Gastroesophageal sphincter (tissue), 4 donors: ENCODE measurements at regions not wholly inside any gene's neighbourhood (a gene's known extent, or its start where the extent isn't known, plus 50 kb on each side); places are given as distances from the start of the nearest gene placed in this dataset.

Source experiments
- ATAC-seq: fragments of 150-250 bp; one replicate; pipeline ENCODE4 v1.9.1; 2016; ENCODE audit warnings: mild to moderate bottlenecking, moderate library complexity
- H3K27ac ChIP-seq, 4 donors: fragments of 200-600 bp; sonication (generic) in 3 of 4; 1 replicate in 3 of 4; 2 replicates in 1 of 4; pipeline ENCODE4 v1.5.1; 2016 to 2019
- H3K27me3 ChIP-seq: fragments of 200-600 bp; sonication (generic); one replicate; pipeline ENCODE4 v1.5.1; 2019
- H3K36me3 ChIP-seq, 2 donors: fragments of 200-600 bp; sonication (generic); one replicate each; pipeline ENCODE4 v1.5.1; 2019; ENCODE audit warnings: control low read depth in 1 of 2
- H3K4me1 ChIP-seq, 3 donors: fragments of 200-600 bp; sonication (generic); 1 replicate in 2 of 3; 2 replicates in 1 of 3; pipeline ENCODE4 v1.5.1; 2016 to 2019; ENCODE audit warnings: control low read depth in 2 of 3
- H3K4me3 ChIP-seq, 2 donors: fragments of 200-600 bp; sonication (generic); one replicate each; pipeline ENCODE4 v1.5.1; 2019; ENCODE audit warnings: mild to moderate bottlenecking in 1 of 2, moderate library complexity in 1 of 2
- H3K9me3 ChIP-seq, 3 donors: fragments of 200-600 bp; sonication (generic); one replicate each; pipeline ENCODE4 v1.5.1; 2017 to 2019; ENCODE audit warnings: control low read depth in 2 of 3
- CTCF ChIP-seq, 4 experiments: fragments of 200-600 bp in 2 of 4; fragments of 450-650 bp in 2 of 4; sonication (generic) in 1 of 4; IDR thresholded peaks; one replicate each; pipeline ENCODE4 v1.5.1; 2017 to 2019; ENCODE audit warnings: antibody characterized with exemption in 4 of 4, mild to moderate bottlenecking in 2 of 4, moderate library complexity in 2 of 4
- EP300 ChIP-seq: sonication (generic); formaldehyde crosslinking; IDR thresholded peaks from one replicate; pipeline ENCODE4 v1.6.1; 2017; ENCODE audit warnings: antibody characterized with exemption, mild to moderate bottlenecking
- POLR2A ChIP-seq, 2 donors: fragments of 450-650 bp; IDR thresholded peaks; one replicate each; pipeline ENCODE4 v1.6.1; 2017; ENCODE audit warnings: antibody characterized with exemption in 2 of 2, mild to moderate bottlenecking in 2 of 2, moderate library complexity in 1 of 2
- POLR2AphosphoS5 ChIP-seq: sonication (generic); formaldehyde crosslinking; IDR thresholded peaks from one replicate; pipeline ENCODE4 v1.6.1; 2017; ENCODE audit warnings: antibody characterized with exemption
- WGBS, 2 donors: methylation state at CpG; one replicate each; pipeline ENCODE4 v1.1.5; 2018; ENCODE audit warnings: low coverage in 1 of 2; 5-methylcytosine and 5-hydroxymethylcytosine counted together

DNA sequence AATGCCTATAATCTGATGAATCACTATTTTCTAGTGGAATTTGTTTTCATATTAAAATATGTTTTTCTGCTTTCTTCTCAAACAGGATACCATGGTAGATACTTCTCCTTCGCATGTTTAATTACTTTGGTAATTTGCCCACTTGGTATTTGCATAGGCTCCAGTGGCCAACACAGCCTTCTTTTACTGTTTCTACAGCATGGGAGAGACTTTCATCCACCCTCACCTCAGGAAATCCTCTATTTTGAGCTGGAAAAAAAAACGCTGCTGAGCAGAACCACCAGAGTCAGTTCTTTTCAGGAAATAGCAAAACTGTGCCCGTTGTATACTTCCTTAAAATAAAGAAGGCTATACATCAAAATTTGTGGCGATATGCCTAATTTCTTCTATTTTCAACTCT, 213.3 kb downstream of the MDFIC start:
- Histone ChIP-seq H3K4me1 (peaks cover 0 to 8% (median 0%) of the 10 kb centered on the region in 3 donors), H3K9me3 (no peaks in the 10 kb centered on the region), H3K4me3 (no peak overlapping the region), H3K27ac (no peak overlapping the region), H3K36me3 (no peaks in the 10 kb centered on the region), H3K27me3 (no peaks in the 10 kb centered on the region)
- 48 to 88% methylated on average over 3 to 4 of the region's 4 CpGs for WGBS, 2 donors
- no peak for ATAC-seq
- no peak for TF ChIP-seq POLR2A (IDR thresholded peaks at IDR 0.05)
- TF ChIP-seq POLR2AphosphoS5 = no peak
- no peak for TF ChIP-seq CTCF (IDR thresholded peaks at IDR 0.05)
- no peak for TF ChIP-seq EP300

GRCh38 chr7:115133248-115133647, 211.4 kb downstream of the MDFIC start:
- ATAC-seq = no peak
- no peaks in the 10 kb centered on the region for H3K36me3 ChIP-seq
- no peaks in the 10 kb centered on the region for H3K27me3 ChIP-seq
- no peak for TF ChIP-seq EP300
- no peak for TF ChIP-seq CTCF (IDR thresholded peaks at IDR 0.05)
- TF ChIP-seq POLR2AphosphoS5 = no peak
- TF ChIP-seq POLR2A (IDR thresholded peaks at IDR 0.05) = no peak
- H3K27ac ChIP-seq = no peak overlapping the region
- H3K4me1 ChIP-seq = peaks cover 0 to 8% (median 0%) of the 10 kb centered on the region in 3 donors
- WGBS, 2 donors = 95 to 98% methylated on average over 5 of the region's 5 CpGs
- no peak overlapping the region for H3K4me3 ChIP-seq
- no peaks in the 10 kb centered on the region for H3K9me3 ChIP-seq

DNA sequence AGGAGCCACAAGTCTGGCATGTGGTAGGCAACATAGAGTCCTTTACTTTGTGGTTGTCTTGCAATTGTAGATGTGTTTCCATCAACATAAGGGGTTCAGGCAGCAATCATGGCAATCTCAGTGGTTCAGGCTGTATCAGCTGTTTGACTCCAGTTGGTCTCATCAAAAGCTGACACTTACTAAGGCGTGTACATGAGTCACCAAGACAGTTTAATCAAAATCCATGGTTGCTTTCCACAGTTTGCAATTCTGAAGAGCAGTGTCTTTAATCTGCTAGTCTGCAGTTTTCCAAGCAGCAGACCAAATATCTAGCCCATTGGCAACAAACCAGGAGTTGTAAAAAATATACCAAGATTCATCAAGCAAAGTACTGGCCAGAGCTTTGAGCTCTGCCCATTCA, 210.2 kb downstream of the MDFIC start:
- TF ChIP-seq EP300 = no peak
- no peak for TF ChIP-seq CTCF (IDR thresholded peaks at IDR 0.05)
- no peak for TF ChIP-seq POLR2A (IDR thresholded peaks at IDR 0.05)
- no peak for TF ChIP-seq POLR2AphosphoS5
- peaks cover 0 to 8% (median 0%) of the 10 kb centered on the region in 3 donors for H3K4me1 ChIP-seq
- no peak overlapping the region for H3K4me3 ChIP-seq
- H3K9me3 ChIP-seq = no peaks in the 10 kb centered on the region
- ATAC-seq = no peak
- no peaks in the 10 kb centered on the region for H3K27me3 ChIP-seq
- H3K27ac ChIP-seq = no peak overlapping the region
- H3K36me3 ChIP-seq = no peaks in the 10 kb centered on the region
- 80 to 100% methylated on average over 1 of the region's 1 CpG for WGBS, 2 donors

- Histone ChIP-seq H3K9me3 (no peaks in the 10 kb centered on the region), H3K4me3 (no peak overlapping the region), H3K36me3 (no peaks in the 10 kb centered on the region), H3K27ac (no peak overlapping the region), H3K27me3 (no peaks in the 10 kb centered on the region), H3K4me1 (no peaks in the 10 kb centered on the region)
- no peak for ATAC-seq
- 77 to 83% methylated on average over 2 of the region's 2 CpGs for WGBS, 2 donors
- TF ChIP-seq EP300 = no peak
- TF ChIP-seq CTCF (IDR thresholded peaks at IDR 0.05) = no peak
- TF ChIP-seq POLR2AphosphoS5 = no peak
These were observed 206.3 kb downstream of the MDFIC start for GRCh38 chr7:115128154-115128553.

DNA sequence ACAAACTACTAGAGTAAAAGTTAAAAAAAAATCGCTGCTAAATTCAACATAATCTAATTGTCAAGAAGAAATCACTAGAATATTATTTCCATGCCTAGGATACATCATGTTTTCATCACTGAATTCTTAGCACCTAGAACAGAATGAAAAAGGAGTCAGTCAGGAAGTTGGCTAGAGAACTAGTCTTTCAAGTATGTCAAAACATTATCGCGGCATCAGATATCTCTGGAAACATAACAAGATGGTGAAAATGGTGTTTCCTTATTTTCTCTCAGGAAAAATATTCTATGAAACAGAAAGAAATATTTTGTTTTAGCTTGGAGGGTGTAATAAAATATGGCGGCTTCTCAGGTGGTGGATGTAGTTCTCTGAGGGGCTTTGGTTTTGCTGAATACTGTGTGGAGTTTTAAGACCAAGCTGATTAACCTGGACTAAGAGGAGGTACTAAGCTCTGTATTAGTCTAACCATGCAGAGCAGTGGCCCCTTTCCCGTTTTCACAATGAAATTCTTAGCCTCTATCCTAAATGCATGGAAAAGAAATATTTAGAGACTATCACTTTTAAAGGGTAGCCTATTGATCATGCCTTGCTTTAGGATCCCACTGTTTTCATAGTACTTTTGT, 205.6 kb downstream of the MDFIC start:
- ATAC-seq = no peak
- Histone ChIP-seq H3K4me1 (no peaks in the 10 kb centered on the region), H3K27me3 (no peaks in the 10 kb centered on the region), H3K9me3 (no peaks in the 10 kb centered on the region), H3K36me3 (no peaks in the 10 kb centered on the region), H3K27ac (no peak overlapping the region), H3K4me3 (no peak overlapping the region)
- TF ChIP-seq POLR2AphosphoS5 = no peak
- no peak for TF ChIP-seq POLR2A (IDR thresholded peaks at IDR 0.05)
- no peak for TF ChIP-seq CTCF (IDR thresholded peaks at IDR 0.05)
- TF ChIP-seq EP300 = no peak
- WGBS, 2 donors = 74 to 86% methylated on average over 5 of the region's 5 CpGs
